NCI-H82 treated with DMSO at 0.1 percent for 48 hours (cell line): ENCODE measurements at regions not wholly inside any gene's neighbourhood (a gene's known extent, or its start where the extent isn't known, plus 50 kb on each side); places are given as distances from the start of the nearest gene placed in this dataset.

Experiments
- DNase-seq: peaks from one replicate; lab custom pipeline; 2025; ENCODE audit not compliant: unreplicated experiment; lab: John Stamatoyannopoulos, UW

GRCh38 chr10:128863411-128863810 lies 603.6 kb upstream of the MGMT start:
- no peak for DNase-seq

GRCh38 chr10:128863823-128864405 lies 603.1 kb upstream of the MGMT start:
- DNase-seq: no peak

GRCh38 chr10:128864554-128865295 lies 602.3 kb upstream of the MGMT start:
- no peak for DNase-seq

GRCh38 chr10:128865436-128866195 lies 601.4 kb upstream of the MGMT start:
- no peak for DNase-seq

- no peak for DNase-seq
These were observed 600.5 kb upstream of the MGMT start for GRCh38 chr10:128866551-128866950.

GRCh38 chr10:128867210-128867609 lies 599.8 kb upstream of the MGMT start:
- no peak for DNase-seq

- DNase-seq: no peak
These were observed 599.2 kb upstream of the MGMT start for GRCh38 chr10:128867819-128868218.

- no peak for DNase-seq
These were observed 598.6 kb upstream of the MGMT start for GRCh38 chr10:128868481-128868880.

GRCh38 chr10:128869101-128869749 lies 597.8 kb upstream of the MGMT start:
- DNase-seq: no peak

GRCh38 chr10:128870830-128871597 lies 596.0 kb upstream of the MGMT start:
- no peak for DNase-seq

GRCh38 chr10:128871671-128872231 lies 595.3 kb upstream of the MGMT start:
- DNase-seq: no peak

GRCh38 chr10:128873411-128874054 lies 593.5 kb upstream of the MGMT start:
- DNase-seq: no peak

- DNase-seq: no peak
These were observed 592.7 kb upstream of the MGMT start for GRCh38 chr10:128874331-128874730.

GRCh38 chr10:128875030-128875744 lies 591.9 kb upstream of the MGMT start:
- DNase-seq: no peak

- DNase-seq: no peak
These were observed 590.9 kb upstream of the MGMT start for GRCh38 chr10:128875956-128876736.

- DNase-seq: no peak
These were observed 589.9 kb upstream of the MGMT start for GRCh38 chr10:128877141-128877540.

GRCh38 chr10:128877936-128878335 lies 589.1 kb upstream of the MGMT start:
- DNase-seq: no peak

- DNase-seq: no peak
These were observed 588.0 kb upstream of the MGMT start for GRCh38 chr10:128879030-128879429.
